ENCODE measurements at regions not wholly inside any gene's neighbourhood (a gene's known extent, or its start where the extent isn't known, plus 50 kb on each side); places are given as distances from the start of the nearest gene placed in this dataset.

DNA sequence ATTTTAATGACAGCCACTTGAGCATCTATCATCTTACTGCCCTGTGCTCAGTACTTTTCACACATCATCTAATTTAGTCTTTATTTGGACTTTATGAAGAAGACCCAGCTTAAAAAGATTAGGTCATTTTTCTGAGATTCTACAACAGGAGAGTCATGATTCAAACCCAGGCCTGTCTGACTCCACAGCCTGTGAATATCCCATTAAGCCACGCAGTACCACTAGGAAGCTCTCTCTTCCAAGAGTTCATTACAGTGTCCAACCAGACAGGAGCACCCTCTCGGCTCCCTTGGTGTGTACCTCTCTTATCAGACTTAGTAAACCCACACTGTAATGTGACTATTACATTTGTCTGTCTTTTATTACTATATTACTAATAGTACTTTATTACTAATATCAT, 332.8 kb downstream of the DHX15 start:
- TF ChIP-seq, protein P1, sequence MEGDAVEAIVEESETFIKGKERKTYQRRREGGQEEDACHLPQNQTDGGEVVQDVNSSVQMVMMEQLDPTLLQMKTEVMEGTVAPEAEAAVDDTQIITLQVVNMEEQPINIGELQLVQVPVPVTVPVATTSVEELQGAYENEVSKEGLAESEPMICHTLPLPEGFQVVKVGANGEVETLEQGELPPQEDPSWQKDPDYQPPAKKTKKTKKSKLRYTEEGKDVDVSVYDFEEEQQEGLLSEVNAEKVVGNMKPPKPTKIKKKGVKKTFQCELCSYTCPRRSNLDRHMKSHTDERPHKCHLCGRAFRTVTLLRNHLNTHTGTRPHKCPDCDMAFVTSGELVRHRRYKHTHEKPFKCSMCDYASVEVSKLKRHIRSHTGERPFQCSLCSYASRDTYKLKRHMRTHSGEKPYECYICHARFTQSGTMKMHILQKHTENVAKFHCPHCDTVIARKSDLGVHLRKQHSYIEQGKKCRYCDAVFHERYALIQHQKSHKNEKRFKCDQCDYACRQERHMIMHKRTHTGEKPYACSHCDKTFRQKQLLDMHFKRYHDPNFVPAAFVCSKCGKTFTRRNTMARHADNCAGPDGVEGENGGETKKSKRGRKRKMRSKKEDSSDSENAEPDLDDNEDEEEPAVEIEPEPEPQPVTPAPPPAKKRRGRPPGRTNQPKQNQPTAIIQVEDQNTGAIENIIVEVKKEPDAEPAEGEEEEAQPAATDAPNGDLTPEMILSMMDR (IDR thresholded peaks at IDR 0.05), result no peak
- no peak for TF ChIP-seq EZH2 (IDR thresholded peaks at IDR 0.05)

Measured in neural progenitor cell (in vitro differentiated cells).